HG03159 (cell line): ENCODE measurements at regions not wholly inside any gene's neighbourhood (a gene's known extent, or its start where the extent isn't known, plus 50 kb on each side); places are given as distances from the start of the nearest gene placed in this dataset.
A peak's percentile ranks its signal among the peaks of the same experiment; 100 is the strongest.
"Not testable (repeated sequence)": the region's sequence is repeated elsewhere in the genome, so short reads cannot be mapped to it uniquely, and the experiment has no call there.

ENCODE experiments used
- ATAC-seq: cut with Tn5 transposase; IDR thresholded peaks from one replicate; pipeline ENCODE4 v1.9.1; 2021; ENCODE audit warnings: mild to moderate bottlenecking, moderate library complexity; ENCODE audit not compliant: unreplicated experiment

- no peak for ATAC-seq
Observed at GRCh38 chr9:115397591-115398312, 279.8 kb upstream of the TNC start.

DNA sequence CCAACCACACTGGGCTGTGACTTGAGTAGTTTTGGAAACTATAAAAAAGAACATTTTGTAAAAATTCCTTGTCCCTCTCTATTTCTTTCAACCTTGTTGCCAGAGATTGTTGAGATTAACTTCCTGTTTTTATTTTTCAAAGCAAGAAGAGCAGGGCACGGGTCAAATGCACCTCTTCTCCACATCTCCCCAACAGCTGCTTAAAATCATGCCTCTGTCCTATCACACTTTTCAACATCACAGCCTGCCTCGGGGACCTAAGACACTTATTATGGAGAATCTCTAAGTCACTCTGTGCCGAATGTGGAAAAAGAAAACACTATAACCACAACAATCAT is 280.3 kb upstream of the TNC start:
- no peak for ATAC-seq

GRCh38 chr9:115398996-115399395 is 281.0 kb upstream of the TNC start:
- no peak for ATAC-seq

- no peak for ATAC-seq
Observed at GRCh38 chr9:115400796-115401195, 282.8 kb upstream of the TNC start.

DNA sequence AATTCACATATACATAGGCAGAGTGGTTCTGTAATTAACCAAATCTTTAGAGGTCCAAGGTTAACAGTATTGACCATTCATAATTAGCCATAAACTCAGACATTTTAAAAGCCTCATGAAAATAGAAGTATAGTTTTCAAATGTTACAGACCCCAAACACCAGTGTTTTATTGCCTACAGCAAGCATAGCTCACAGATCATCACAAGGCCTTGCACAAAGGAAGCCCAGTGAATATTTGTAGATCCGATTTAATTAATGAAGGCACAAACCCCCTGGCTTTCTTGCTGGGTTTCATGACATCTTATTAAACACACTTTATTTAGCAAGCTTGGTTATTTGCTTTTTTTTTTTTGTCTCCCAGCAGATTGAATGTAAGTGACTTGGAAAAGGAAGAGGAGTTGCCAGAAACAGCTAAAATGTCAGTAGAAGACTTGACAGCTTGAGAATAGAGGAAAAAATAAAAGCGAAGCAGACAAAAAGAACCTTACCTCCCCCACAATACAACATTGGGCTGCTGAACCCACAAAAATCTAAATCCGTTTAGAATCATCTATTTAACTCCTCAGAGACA is 283.9 kb upstream of the TNC start:
- no peak for ATAC-seq

- no peak for ATAC-seq
Observed at GRCh38 chr9:115403753-115404152, 285.8 kb upstream of the TNC start.

DNA sequence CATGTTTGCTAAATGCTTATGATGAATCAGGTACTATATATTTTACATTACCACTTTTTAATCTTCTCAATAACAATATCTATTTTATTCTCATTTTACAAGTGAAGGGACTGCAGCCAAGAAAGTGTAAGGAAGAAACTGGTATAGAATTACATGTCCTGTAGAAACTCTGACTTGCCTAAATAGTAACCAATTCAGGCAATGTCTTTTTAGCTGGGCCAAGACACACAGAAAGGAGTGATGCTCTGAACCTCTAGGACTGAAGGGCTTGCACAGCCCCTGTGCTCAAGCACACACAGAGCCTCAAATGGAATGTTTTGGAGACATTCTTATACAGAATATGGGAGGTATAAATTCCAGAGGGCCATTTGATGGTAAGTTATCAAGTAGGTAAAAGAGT is 286.4 kb upstream of the TNC start:
- ATAC-seq = no peak

DNA sequence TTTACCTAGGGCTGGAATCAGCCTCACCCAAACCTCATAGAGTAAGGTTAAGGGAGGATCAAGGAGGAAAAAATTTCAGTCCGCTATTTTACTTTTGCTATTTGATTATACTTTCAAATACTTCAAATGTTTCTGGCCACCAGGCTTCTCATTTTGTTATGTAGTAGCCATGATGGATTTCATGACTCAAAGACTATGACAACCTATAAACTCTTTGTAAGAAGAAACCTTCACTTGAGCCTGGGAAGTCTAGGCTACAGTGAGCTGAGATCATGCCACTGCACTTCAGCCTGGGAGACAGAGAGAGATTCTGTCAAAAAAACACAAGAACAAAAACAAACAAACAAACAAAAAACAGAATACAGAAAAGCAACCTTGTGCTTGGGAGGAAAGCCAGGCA is 293.6 kb upstream of the TNC start:
- ATAC-seq = no peak

GRCh38 chr9:115411993-115412452 is 294.1 kb upstream of the TNC start:
- no peak for ATAC-seq

- ATAC-seq = no peak
Observed at GRCh38 chr9:115412656-115413055, 294.7 kb upstream of the TNC start.

DNA sequence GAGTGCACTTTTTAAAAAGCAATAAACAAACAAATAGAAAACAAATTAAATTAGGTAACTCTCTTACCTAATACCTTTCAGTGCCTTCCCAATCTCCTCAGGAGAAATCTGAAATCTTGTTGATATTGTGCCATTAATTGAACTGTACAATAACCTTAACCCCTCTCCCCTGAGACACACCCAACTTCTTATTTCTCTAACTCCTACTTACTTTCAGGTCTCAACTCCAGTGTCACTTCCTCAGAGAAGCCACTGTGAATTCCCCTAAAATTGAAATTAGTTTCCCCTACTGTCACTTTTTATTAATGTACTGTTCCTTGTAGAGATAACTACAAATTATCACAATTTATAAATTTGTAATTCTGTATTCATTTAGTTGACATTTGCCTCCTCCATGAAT is 295.3 kb upstream of the TNC start:
- ATAC-seq = peak; percentile 52

GRCh38 chr9:115413766-115414382 is 295.9 kb upstream of the TNC start:
- no peak for ATAC-seq

GRCh38 chr9:115414561-115414960 is 296.6 kb upstream of the TNC start:
- ATAC-seq = no peak

- ATAC-seq = no peak
Observed at GRCh38 chr9:115415450-115415849, 297.5 kb upstream of the TNC start.

GRCh38 chr9:115416299-115416698 is 298.3 kb upstream of the TNC start:
- no peak for ATAC-seq

GRCh38 chr9:115418181-115418580 is 300.2 kb upstream of the TNC start:
- ATAC-seq = not testable (repeated sequence)

DNA sequence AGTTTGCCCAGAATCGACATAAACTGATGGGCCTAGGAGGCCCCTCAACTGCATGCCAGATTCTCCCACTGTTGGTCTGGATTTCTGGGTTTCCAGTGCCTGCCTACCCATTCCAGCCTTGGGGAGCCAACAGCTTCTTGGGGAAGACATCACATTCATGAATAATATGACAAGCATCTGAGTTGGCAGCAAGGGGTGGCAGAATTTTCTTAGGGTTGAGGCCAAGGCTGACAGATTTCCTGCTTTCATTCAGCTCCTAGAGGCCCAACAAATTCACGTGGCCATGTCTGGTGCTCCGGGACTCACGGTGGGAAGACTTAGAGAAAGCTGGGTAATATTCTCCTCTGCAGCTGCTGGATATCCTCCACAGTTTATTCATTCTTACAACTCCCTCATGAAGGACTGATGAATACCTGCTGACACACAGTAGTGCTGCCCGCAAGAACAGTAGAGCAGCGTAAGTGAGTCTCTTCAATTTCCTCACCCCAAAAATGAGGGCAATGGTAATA is 305.0 kb upstream of the TNC start:
- no peak for ATAC-seq

DNA sequence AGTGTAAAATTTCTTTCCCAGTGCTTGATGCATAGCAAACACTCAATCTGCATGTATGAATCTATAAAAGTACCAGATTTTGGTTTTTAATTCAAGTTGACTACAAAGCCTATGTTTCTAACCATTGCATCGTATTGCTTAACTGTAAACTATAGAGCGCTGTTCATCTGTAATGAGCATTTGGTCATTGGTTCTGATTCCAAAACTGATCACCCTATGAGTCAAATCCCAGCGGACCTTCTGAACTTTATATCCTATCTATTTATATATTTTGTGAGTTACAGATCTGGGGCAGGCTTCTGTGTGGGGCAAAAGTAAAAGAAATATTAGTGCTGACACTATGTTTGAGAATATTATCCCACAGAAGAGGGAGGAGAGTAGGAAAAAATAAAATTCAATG is 305.7 kb upstream of the TNC start:
- ATAC-seq = no peak

DNA sequence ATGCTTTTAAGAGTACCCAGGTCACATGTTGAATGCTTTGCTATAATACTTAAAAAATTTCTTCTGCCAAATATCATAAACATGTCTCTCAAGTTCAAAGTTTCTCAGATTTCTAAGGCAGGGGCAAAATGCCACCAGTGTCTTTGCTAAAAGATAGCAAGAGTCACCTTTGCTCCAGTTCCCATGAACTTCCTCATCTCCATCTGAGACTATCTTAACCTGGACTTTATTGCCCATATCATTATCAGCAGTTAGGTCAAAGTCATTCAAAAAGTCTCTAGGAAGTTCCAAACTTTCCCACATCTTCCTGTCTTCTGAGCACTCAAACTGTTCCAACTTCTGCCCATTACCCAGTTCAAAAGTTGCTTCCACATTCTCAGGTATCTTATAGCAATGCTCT is 307.6 kb upstream of the TNC start:
- ATAC-seq = no peak

- ATAC-seq = no peak
Observed at GRCh38 chr9:115437418-115437817, 319.5 kb upstream of the TNC start.

DNA sequence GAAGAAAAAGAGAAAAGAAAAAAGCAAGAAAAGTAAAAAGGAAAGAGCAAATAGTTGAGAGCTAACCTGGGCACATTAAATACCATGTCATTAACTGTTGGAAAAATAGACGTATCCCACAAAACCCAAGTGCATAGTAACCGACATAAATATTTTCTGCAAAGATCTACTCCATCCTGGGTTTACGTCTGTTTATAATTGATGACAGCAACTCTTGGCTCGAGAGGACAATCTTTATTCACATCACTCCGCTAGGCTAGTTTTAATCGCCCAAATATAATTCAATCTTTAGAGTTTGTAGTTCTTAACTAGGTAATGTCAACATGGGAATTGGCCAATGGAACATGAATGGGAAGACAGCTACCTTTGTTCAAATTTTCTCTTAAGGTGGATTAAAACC is 321.7 kb upstream of the TNC start:
- no peak for ATAC-seq

- ATAC-seq = no peak
Observed at GRCh38 chr9:115442054-115442453, 324.1 kb upstream of the TNC start.
